ENCODE measurements at regions not wholly inside any gene's neighbourhood (a gene's known extent, or its start where the extent isn't known, plus 50 kb on each side); places are given as distances from the start of the nearest gene placed in this dataset.

DNA sequence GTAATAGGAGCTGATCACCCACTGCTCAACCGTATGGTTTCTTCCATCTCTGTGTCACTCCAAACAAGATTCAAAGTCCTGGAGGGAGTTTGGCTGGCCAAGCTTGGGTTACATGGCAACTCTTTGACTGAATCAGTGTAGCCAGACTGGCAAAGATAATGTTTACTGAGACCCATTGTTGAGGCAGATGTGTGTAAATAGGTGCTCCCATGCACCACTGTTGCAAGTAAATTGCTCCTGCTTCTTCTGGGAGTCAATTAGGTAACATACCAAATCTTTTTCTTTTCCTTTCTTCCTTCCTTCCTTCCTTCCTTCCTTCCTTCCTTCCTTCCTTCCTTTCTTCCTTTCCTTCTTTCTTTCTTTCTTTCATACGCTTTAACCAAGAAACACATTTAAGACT, 86.3 kb upstream of the DHX40 start:
- peaks cover 0 to 7% of the 10 kb centered on the region in 2 donors for H3K4me1 ChIP-seq
- DNase-seq (ENCODE audit: low spot score in 2 of 2): peak in 1 of 2 donors; percentile 35
- no peak overlapping the region for H3K27ac ChIP-seq
- no peaks in the 10 kb centered on the region for H3K9me3 ChIP-seq
- intact Hi-C loops (cut with DNase I): no loop called here
- H3K36me3 ChIP-seq: no peaks in the 10 kb centered on the region
- H3K4me3 ChIP-seq: no peak overlapping the region
- H3K27me3 ChIP-seq: no peaks in the 10 kb centered on the region
- TF ChIP-seq, protein P1, sequence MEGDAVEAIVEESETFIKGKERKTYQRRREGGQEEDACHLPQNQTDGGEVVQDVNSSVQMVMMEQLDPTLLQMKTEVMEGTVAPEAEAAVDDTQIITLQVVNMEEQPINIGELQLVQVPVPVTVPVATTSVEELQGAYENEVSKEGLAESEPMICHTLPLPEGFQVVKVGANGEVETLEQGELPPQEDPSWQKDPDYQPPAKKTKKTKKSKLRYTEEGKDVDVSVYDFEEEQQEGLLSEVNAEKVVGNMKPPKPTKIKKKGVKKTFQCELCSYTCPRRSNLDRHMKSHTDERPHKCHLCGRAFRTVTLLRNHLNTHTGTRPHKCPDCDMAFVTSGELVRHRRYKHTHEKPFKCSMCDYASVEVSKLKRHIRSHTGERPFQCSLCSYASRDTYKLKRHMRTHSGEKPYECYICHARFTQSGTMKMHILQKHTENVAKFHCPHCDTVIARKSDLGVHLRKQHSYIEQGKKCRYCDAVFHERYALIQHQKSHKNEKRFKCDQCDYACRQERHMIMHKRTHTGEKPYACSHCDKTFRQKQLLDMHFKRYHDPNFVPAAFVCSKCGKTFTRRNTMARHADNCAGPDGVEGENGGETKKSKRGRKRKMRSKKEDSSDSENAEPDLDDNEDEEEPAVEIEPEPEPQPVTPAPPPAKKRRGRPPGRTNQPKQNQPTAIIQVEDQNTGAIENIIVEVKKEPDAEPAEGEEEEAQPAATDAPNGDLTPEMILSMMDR (IDR thresholded peaks at IDR 0.05): no peak

DNA sequence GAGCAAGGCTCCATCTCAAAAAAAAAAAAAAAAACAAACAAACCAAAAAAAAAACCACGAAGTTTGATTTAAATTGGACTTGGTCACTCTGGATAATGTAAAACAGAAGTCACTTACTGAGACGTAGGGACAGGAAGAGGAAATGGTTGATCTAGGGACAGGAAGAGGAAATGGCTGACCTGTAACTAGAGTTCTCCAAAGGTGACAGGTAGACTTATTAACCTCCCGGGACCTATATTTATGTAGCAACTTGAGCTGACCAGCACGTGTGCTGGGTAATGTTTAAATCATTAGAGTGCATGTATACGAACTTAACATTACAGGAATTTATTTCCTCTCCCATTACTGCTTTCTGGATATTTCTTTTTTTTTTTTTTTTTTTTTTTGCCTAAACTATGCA, 81.5 kb upstream of the DHX40 start:
- Histone ChIP-seq H3K4me3 (no peak overlapping the region), H3K27ac (peak overlapping the region; percentile 81 to 84), H3K36me3 (no peaks in the 10 kb centered on the region), H3K27me3 (no peaks in the 10 kb centered on the region), H3K4me1 (peaks cover 0 to 11% of the 10 kb centered on the region in 2 donors), H3K9me3 (no peaks in the 10 kb centered on the region)
- intact Hi-C loops (cut with DNase I): loop anchor here (1.0 to 5.0 kb wide), 2 partner anchors 8 to 157 kb away; no protein-coding TSS in a partner anchor
- no peak for DNase-seq (ENCODE audit: low spot score in 2 of 2)
- TF ChIP-seq, protein P1 (IDR thresholded peaks at IDR 0.05): no peak

DNA sequence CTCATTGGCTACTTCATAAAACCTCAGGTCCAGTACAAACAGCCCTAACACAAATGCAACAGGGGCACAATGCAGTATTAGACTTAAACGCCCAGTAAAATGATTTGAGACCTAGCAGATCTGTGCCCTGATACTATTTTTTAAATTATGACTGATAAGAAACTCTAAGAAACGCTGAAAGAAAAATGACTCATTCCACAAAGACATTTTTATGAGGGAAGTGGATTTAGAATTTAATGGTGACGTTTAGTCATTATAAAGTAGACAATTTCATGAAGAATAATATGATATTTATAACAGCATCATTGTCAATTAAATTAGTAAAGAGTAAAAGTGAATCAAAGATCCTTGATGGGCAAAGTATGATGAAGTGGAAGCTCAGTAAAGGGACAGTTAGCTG, 80.4 kb upstream of the DHX40 start:
- H3K27ac ChIP-seq: peak overlapping the region; percentile 23 to 31

DNA sequence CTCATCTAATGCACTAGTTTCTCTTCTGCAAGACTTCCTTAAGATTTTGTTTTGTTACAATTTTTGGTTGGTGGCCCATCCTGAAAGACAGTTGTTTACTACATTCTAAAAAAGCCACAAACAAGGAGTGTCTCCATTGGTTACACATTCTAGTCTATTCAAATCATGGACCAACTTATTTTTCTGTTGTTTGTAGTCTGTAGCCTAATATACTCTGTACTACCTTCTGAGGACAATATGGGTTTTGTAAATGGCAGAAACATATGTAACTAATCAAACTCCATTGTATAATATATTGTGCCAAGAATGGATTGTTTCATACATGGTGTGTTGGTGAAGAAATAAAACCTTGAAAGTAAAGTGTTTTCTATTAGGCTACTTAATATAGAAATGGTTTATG, 79.5 kb upstream of the DHX40 start:
- Histone ChIP-seq H3K27me3 (no peaks in the 10 kb centered on the region), H3K27ac (peak overlapping the region in 1 of 2 donors; percentile 31), H3K36me3 (no peaks in the 10 kb centered on the region), H3K4me3 (no peak overlapping the region), H3K4me1 (peaks cover 0 to 15% of the 10 kb centered on the region in 2 donors), H3K9me3 (no peaks in the 10 kb centered on the region)
- intact Hi-C loops (cut with DNase I): no loop called here
- TF ChIP-seq, protein P1 (IDR thresholded peaks at IDR 0.05): no peak
- DNase-seq (ENCODE audit: low spot score in 2 of 2): no peak

More for the DNA sequence above, 80.4 kb upstream of the DHX40 start:
- TF ChIP-seq, protein P1 (IDR thresholded peaks at IDR 0.05): no peak
- no peak overlapping the region for H3K4me3 ChIP-seq
- no peaks in the 10 kb centered on the region for H3K9me3 ChIP-seq
- intact Hi-C loops (cut with DNase I): no loop called here
- peak in 1 of 2 donors; percentile 7 for DNase-seq (ENCODE audit: low spot score in 2 of 2)
- H3K4me1 ChIP-seq: peaks cover 0 to 14% of the 10 kb centered on the region in 2 donors
- H3K36me3 ChIP-seq: no peaks in the 10 kb centered on the region
- no peaks in the 10 kb centered on the region for H3K27me3 ChIP-seq

DNA sequence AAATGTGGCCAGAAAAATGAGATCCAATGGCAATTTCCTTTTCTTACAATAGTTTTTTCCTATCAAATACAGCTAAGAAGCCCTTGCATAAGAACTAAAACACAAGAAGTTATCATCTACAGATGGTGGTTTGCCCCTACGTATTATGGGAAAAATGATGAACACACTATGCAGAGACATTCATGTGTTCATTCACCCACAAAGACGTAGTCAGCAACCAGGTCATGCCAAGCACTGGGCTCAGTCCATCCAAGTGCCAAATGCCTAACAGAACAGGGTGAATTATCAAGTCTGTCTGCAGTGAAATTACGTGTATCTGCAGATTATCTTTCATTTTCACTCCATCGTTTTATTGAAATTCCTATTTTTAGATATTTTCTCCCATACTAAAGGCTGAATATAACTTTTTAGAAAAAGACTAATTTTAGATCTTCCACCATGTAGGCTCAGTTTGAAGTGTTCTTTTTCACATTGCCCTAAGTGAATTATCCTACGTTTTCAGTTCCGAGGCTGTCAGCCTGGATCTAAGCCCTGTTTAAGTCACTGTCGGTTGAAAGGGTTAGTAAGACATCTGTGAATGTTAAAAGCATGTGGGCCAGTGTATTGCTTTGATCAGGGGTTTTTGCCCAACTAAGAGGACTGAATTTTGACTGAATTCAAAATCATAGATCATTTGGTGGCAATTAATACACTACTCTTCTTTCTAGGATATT, 78.1 kb upstream of the DHX40 start:
- Histone ChIP-seq H3K27me3 (no peaks in the 10 kb centered on the region), H3K27ac (peak overlapping the region; percentile 11 to 64), H3K4me3 (peak overlapping the region in 1 of 2 donors; percentile 43), H3K36me3 (no peaks in the 10 kb centered on the region), H3K4me1 (peaks cover 0 to 15% of the 10 kb centered on the region in 2 donors), H3K9me3 (no peaks in the 10 kb centered on the region)
- TF ChIP-seq, protein P1 (IDR thresholded peaks at IDR 0.05): no peak
- intact Hi-C loops (cut with DNase I): no loop called here
- DNase-seq (ENCODE audit: low spot score in 2 of 2): peak in 1 of 2 donors; percentile 53
